Keratinocyte (primary cell): ENCODE measurements at regions not wholly inside any gene's neighbourhood (a gene's known extent, or its start where the extent isn't known, plus 50 kb on each side); places are given as distances from the start of the nearest gene placed in this dataset.

Experiments used
- DNase-seq: peaks from one replicate; pipeline ENCODE4 v3.0.0-alpha.2; 2011; ENCODE audit warnings: low read depth, missing footprints, low spot score
- FAIRE-seq: peaks from 2 replicates; lab custom pipeline; 2011; peaks lifted over from hg19 to GRCh38; lab: Jason Lieb, UNC
- H2AFZ ChIP-seq: 2 replicates; pipeline ENCODE4 v1.6.0; 2012; ENCODE audit warnings: low read length, control low read depth, inconsistent platforms; ENCODE audit not compliant: control insufficient read depth
- H3K27ac ChIP-seq: 2 replicates; pipeline ENCODE4 v1.5.1; 2011; ENCODE audit warnings: low read length; ENCODE audit not compliant: control insufficient read depth, insufficient read depth
- H3K27me3 ChIP-seq: 3 replicates; pipeline ENCODE4 v1.6.0; 2011; ENCODE audit warnings: low read length; ENCODE audit not compliant: control insufficient read depth, insufficient read depth; ENCODE audit errors: extremely low read depth
- H3K36me3 ChIP-seq, 2 experiments: 2 replicates in 1 of 2; 3 replicates in 1 of 2; pipeline ENCODE4 v1.5.1; 2011; ENCODE audit warnings: low read length in 2 of 2, mild to moderate bottlenecking in 1 of 2; ENCODE audit not compliant: control insufficient read depth in 2 of 2, insufficient read depth in 2 of 2; ENCODE audit errors: extremely low read depth in 1 of 2
- H3K4me1 ChIP-seq: 3 replicates; pipeline ENCODE4 v1.5.1; 2011; ENCODE audit warnings: low read length; ENCODE audit not compliant: control insufficient read depth, insufficient read depth; ENCODE audit errors: extremely low read depth
- H3K4me2 ChIP-seq: 3 replicates; pipeline ENCODE4 v1.6.0; 2011; ENCODE audit warnings: low read depth, low read length; ENCODE audit not compliant: control insufficient read depth, insufficient read depth; ENCODE audit errors: extremely low read depth
- H3K4me3 ChIP-seq, 3 experiments: fragments of 200-600 bp in 1 of 3; sonication (generic) in 1 of 3; 2 replicates in 2 of 3; 3 replicates in 1 of 3; pipeline ENCODE4 v1.5.1; 2011 to 2016; ENCODE audit warnings: low read length in 3 of 3, mild to moderate bottlenecking in 3 of 3, control low read depth in 2 of 3, inconsistent platforms in 1 of 3, low read depth in 1 of 3, mixed read lengths in 1 of 3, mixed run types in 1 of 3, moderate library complexity in 1 of 3; ENCODE audit not compliant: control insufficient read depth in 2 of 3, insufficient read depth in 2 of 3; ENCODE audit errors: extremely low read depth in 1 of 3
- H3K79me2 ChIP-seq: 2 replicates; pipeline ENCODE4 v1.6.0; 2012; ENCODE audit warnings: low read length; ENCODE audit not compliant: control insufficient read depth, insufficient read depth
- H3K9ac ChIP-seq: 3 replicates; pipeline ENCODE4 v1.6.0; 2011; ENCODE audit warnings: low read length; ENCODE audit not compliant: control insufficient read depth, insufficient read depth; ENCODE audit errors: extremely low read depth
- H3K9me1 ChIP-seq: 3 replicates; pipeline ENCODE4 v1.6.0; 2011; ENCODE audit warnings: low read length; ENCODE audit not compliant: control insufficient read depth, insufficient read depth; ENCODE audit errors: extremely low read depth
- H3K9me3 ChIP-seq: 2 replicates; pipeline ENCODE4 v1.5.1; 2012; ENCODE audit warnings: low read depth, low read length; ENCODE audit not compliant: control insufficient read depth
- H4K20me1 ChIP-seq: 3 replicates; pipeline ENCODE4 v1.6.0; 2011; ENCODE audit warnings: low read length; ENCODE audit not compliant: control insufficient read depth, insufficient read depth; ENCODE audit errors: extremely low read depth
- EZH2 ChIP-seq: IDR thresholded peaks from one replicate; pipeline ENCODE4 v1.6.1; 2012; ENCODE audit warnings: inconsistent platforms, mild to moderate bottlenecking, low read length, moderate library complexity
- dilution Hi-C: fragments of 300-500 bp; cut with MboI; formaldehyde crosslinking; loops from one replicate; pipeline ENCODE4 v1.7.0; 2020; ENCODE audit warnings: low sequenced_read_pairs; ENCODE audit not compliant: extremely low pct_ligation_motif_present
- TF ChIP-seq, protein P1 (sequence below), 3 experiments: IDR thresholded peaks in 1 of 3; conservative IDR thresholded peaks in 1 of 3; optimal IDR thresholded peaks in 1 of 3; 2 replicates in 2 of 3; 3 replicates in 1 of 3; pipeline versions ENCODE3 to v1.5.1; 2011; ENCODE audit warnings: low read length in 3 of 3, mild to moderate bottlenecking in 3 of 3, moderate library complexity in 2 of 3, control low read depth in 1 of 3, inconsistent platforms in 1 of 3; ENCODE audit not compliant: insufficient read depth in 2 of 3; ENCODE audit errors: extremely low read depth in 1 of 3

DNA sequence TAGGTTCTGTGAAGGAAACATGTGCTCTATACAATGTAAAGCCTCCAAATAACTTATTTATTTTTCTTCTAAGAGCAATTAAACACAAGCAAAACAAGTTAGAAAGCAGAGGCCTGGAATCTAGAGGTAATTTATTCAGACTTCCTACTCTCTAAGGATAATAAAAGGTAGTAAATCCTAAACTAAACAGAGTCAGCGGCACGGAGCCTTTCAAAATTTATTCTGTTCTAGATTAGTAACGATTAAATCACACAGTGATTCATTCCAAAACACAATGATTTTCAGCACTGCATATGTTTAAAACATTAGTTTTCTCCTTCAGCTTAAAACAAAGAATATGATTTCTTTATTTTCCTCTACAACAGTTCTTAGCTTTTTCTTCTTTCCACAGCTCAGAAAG lies 160.9 kb downstream of the FBXO15 start:
- no peak for TF ChIP-seq EZH2
- TF ChIP-seq, protein P1, sequence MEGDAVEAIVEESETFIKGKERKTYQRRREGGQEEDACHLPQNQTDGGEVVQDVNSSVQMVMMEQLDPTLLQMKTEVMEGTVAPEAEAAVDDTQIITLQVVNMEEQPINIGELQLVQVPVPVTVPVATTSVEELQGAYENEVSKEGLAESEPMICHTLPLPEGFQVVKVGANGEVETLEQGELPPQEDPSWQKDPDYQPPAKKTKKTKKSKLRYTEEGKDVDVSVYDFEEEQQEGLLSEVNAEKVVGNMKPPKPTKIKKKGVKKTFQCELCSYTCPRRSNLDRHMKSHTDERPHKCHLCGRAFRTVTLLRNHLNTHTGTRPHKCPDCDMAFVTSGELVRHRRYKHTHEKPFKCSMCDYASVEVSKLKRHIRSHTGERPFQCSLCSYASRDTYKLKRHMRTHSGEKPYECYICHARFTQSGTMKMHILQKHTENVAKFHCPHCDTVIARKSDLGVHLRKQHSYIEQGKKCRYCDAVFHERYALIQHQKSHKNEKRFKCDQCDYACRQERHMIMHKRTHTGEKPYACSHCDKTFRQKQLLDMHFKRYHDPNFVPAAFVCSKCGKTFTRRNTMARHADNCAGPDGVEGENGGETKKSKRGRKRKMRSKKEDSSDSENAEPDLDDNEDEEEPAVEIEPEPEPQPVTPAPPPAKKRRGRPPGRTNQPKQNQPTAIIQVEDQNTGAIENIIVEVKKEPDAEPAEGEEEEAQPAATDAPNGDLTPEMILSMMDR (optimal IDR thresholded peaks at IDR 0.05 in 1 of 3, IDR thresholded peaks at IDR 0.05 in 1 of 3, conservative IDR thresholded peaks at IDR 0.05 in 1 of 3; ENCODE audit: extremely low read depth in 1 of 3, insufficient read depth in 2 of 3, low read length in 3 of 3): no peak
- H3K4me2 ChIP-seq: no peak overlapping the region
- dilution Hi-C loops: no loop called here
- no peak for FAIRE-seq
- no peaks in the 10 kb centered on the region for H4K20me1 ChIP-seq
- H3K27ac ChIP-seq: no peak overlapping the region
- H3K4me3 ChIP-seq: no peak overlapping the region
- no peaks in the 10 kb centered on the region for H3K27me3 ChIP-seq
- DNase-seq: no peak
- H2AFZ ChIP-seq: no peak overlapping the region
- H3K9ac ChIP-seq: no peak overlapping the region
- H3K36me3 ChIP-seq: no peaks in the 10 kb centered on the region
- H3K4me1 ChIP-seq: no peaks in the 10 kb centered on the region
- no peaks in the 10 kb centered on the region for H3K9me3 ChIP-seq
- no peaks in the 10 kb centered on the region for H3K79me2 ChIP-seq
- no peaks in the 10 kb centered on the region for H3K9me1 ChIP-seq

DNA sequence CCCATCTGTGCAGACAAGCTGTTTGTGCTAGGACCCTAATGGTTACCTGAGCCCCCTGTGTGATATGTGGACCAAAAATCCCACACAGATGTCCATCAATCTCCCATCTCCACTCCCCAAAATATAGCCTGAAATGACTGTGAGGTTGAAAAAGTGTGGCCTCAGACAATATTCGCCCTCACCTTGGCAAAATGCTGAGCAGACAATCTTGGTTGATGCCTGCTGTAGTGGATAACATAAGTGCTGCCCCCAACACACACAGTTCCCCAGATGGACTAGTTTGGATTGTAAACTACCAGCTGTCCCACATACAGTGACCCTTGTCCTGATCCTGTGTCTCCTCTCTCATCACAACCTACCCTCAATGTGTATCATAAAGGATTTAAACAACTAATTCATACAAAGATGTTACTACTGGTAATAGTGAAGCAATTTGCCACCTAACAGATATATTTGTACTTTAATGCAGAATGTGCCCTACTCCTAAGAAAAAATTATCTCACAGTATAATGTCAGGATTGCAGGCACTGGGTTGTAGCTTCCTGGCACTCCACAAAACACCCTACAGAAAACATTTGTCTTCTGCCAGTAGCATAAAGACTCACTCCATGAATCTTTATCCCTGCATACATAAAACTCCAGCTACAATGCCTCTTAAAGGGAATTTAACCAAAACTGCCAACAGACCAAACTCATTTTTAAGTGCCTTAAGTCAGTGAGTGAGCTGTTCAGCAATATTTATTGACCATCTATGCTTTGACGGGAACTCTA lies 161.6 kb downstream of the FBXO15 start:
- no peak overlapping the region for H3K27ac ChIP-seq
- H3K9ac ChIP-seq: no peak overlapping the region
- H3K9me1 ChIP-seq: no peaks in the 10 kb centered on the region
- no peaks in the 10 kb centered on the region for H3K36me3 ChIP-seq
- FAIRE-seq (no peak), DNase-seq (no peak)
- no peak overlapping the region for H3K4me3 ChIP-seq
- no peaks in the 10 kb centered on the region for H4K20me1 ChIP-seq
- no peaks in the 10 kb centered on the region for H3K79me2 ChIP-seq
- no peaks in the 10 kb centered on the region for H3K27me3 ChIP-seq
- no peaks in the 10 kb centered on the region for H3K9me3 ChIP-seq
- TF ChIP-seq EZH2: no peak
- TF ChIP-seq, protein P1 (optimal IDR thresholded peaks at IDR 0.05 in 1 of 3, IDR thresholded peaks at IDR 0.05 in 1 of 3, conservative IDR thresholded peaks at IDR 0.05 in 1 of 3; ENCODE audit: extremely low read depth in 1 of 3, insufficient read depth in 2 of 3, low read length in 3 of 3): no peak
- dilution Hi-C loops: no loop called here
- H3K4me1 ChIP-seq: no peaks in the 10 kb centered on the region
- H3K4me2 ChIP-seq: no peak overlapping the region
- no peak overlapping the region for H2AFZ ChIP-seq
